Thyroid gland (tissue), 4 donors: ENCODE measurements at regions not wholly inside any gene's neighbourhood (a gene's known extent, or its start where the extent isn't known, plus 50 kb on each side); places are given as distances from the start of the nearest gene placed in this dataset.

Experiments
- DNase-seq, 2 donors: peaks; one replicate each; pipeline ENCODE4 v3.0.0-alpha.2; 2019
- H3K27ac ChIP-seq, 3 donors: fragments of 200-600 bp; sonication (generic); 1 replicate in 2 of 3; 2 replicates in 1 of 3; pipeline ENCODE4 v1.5.1; 2016 to 2019; ENCODE audit warnings: mild to moderate bottlenecking in 1 of 3, moderate library complexity in 1 of 3
- H3K27me3 ChIP-seq: fragments of 200-600 bp; sonication (generic); one replicate; pipeline ENCODE4 v1.5.1; 2019
- H3K36me3 ChIP-seq, 2 donors: fragments of 200-600 bp; sonication (generic); one replicate each; pipeline ENCODE4 v1.5.1; 2016 to 2019
- H3K4me1 ChIP-seq, 2 donors: fragments of 200-600 bp; sonication (generic); one replicate each; pipeline ENCODE4 v1.5.1; 2017 to 2019
- H3K4me3 ChIP-seq, 3 donors: fragments of 200-600 bp; sonication (generic); replicated peaks in 1 of 3; 1 replicate in 2 of 3; 2 replicates in 1 of 3; pipeline ENCODE4 v1.5.1; 2016; ENCODE audit warnings: mild to moderate bottlenecking in 1 of 3
- H3K9me3 ChIP-seq: fragments of 200-600 bp; sonication (generic); one replicate; pipeline ENCODE4 v1.5.1; 2017
- CTCF ChIP-seq, 6 experiments: fragments of 200-600 bp in 3 of 6; fragments of 450-650 bp in 3 of 6; sonication (generic) in 3 of 6; IDR thresholded peaks; one replicate each; pipeline ENCODE4 v1.5.1; 2016 to 2019; ENCODE audit warnings: antibody characterized with exemption in 6 of 6, mild to moderate bottlenecking in 2 of 6, inconsistent platforms in 1 of 6, moderate library complexity in 1 of 6
- POLR2A ChIP-seq, 2 donors: fragments of 450-650 bp; IDR thresholded peaks; one replicate each; pipeline ENCODE4 v1.6.1; 2017; ENCODE audit warnings: antibody characterized with exemption in 2 of 2, mild to moderate bottlenecking in 2 of 2, moderate library complexity in 1 of 2
- WGBS, 2 donors: methylation state at CpG; one replicate each; pipeline ENCODE4 v1.1.5; 2017; 5-methylcytosine and 5-hydroxymethylcytosine counted together
- intact Hi-C: fragments of 100-400 bp; cut with DNase I; formaldehyde crosslinking; loops from one replicate; pipeline ENCODE4 v1.15.1; 2023

DNA sequence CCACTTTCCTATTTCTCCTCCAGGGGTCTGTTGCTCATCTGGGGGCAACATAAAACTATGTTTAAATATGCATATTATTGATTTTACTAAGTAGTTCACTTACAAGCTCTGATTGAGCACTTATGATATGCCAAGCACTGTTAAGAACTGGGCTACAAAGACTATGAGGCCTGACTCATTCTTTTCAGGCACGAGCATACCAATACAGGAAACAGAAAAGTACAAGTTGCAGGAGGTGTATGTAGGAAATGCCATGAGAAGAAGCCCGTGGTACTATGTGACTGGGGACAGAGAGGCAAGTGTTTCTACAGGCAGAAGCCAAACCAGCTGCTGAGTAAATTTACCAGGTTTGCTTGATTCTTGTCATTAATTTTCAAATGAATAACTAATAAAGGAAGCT lies 120.4 kb upstream of the PTGFR start:
- DNase-seq, result no peak
- WGBS, 2 donors, result 43 to 46% methylated on average over 2 of the region's 2 CpGs
- no peak overlapping the region for H3K27ac ChIP-seq

DNA sequence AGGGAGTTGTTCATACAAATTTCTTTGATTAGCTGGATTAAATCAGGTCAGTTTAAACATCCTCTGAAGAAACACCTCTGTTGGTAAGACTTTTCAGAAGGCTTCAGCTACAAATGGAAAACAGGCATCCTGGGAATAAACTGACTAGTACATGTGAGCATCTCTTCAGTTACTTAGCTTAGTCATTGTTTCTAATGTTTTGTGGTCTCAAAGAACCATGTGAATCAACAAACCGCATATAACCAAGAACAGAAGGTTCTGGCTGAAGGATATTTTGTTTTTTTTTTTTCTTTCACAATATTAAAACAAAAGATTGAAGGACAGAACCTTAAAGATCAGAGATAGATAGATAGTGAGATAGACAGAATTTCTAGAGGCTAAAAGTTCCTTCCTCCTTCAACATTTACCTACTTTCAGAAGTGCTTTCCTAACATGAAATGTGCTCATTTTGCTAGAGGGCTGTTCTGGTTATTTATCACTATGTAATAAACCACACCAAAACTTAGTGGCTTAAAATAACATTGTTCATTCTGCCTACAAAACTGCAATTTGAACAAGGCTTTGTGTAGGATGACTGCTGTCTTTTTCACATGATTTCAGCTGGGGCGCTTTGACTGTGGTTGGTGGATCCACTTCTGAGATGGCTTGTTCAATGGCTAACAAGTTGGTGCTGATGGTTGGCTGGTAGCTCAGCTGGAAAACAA lies 119.8 kb upstream of the PTGFR start:
- Histone ChIP-seq H3K9me3 (no peaks in the 10 kb centered on the region), H3K4me3 (no peak overlapping the region), H3K27me3 (no peaks in the 10 kb centered on the region), H3K4me1 (no peaks in the 10 kb centered on the region), H3K27ac (no peak overlapping the region), H3K36me3 (no peaks in the 10 kb centered on the region)
- DNase-seq, result no peak
- WGBS, 2 donors, result 69 to 83% methylated on average over 2 of the region's 2 CpGs
- TF ChIP-seq POLR2A (IDR thresholded peaks at IDR 0.05) (no peak), CTCF (IDR thresholded peaks at IDR 0.05) (no peak)
- intact Hi-C loops, result no loop called here

More for the DNA sequence above, 120.4 kb upstream of the PTGFR start:
- H3K4me1 ChIP-seq, result no peaks in the 10 kb centered on the region
- no peak for TF ChIP-seq POLR2A (IDR thresholded peaks at IDR 0.05)
- TF ChIP-seq CTCF (IDR thresholded peaks at IDR 0.05), result no peak
- H3K27me3 ChIP-seq, result no peaks in the 10 kb centered on the region
- intact Hi-C loops, result no loop called here
- no peak overlapping the region for H3K4me3 ChIP-seq
- no peaks in the 10 kb centered on the region for H3K36me3 ChIP-seq
- H3K9me3 ChIP-seq, result no peaks in the 10 kb centered on the region

DNA sequence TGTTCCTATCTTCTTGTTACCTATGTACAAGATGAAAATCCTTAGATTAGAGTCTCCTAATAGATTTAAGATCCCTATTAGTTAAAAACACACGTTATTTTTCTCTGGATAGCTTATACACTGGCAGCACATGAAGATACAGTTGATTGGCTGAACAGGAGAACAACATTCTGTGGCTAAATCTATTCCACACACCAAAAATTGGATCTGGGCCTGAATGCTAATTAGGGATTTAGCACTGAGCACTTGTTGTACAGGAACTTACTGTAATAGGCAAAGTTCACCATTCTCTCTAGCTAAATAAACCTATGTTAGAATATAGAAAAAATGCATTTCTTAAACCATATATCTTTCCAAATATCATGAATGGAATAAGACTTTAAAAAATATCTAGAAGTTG lies 117.1 kb upstream of the PTGFR start:
- H3K4me3 ChIP-seq, result no peak overlapping the region
- H3K27me3 ChIP-seq, result no peaks in the 10 kb centered on the region
- TF ChIP-seq CTCF (IDR thresholded peaks at IDR 0.05) (no peak), POLR2A (IDR thresholded peaks at IDR 0.05) (no peak)
- H3K27ac ChIP-seq, result no peak overlapping the region
- intact Hi-C loops, result no loop called here
- DNase-seq, result no peak
- no peaks in the 10 kb centered on the region for H3K4me1 ChIP-seq
- no peaks in the 10 kb centered on the region for H3K9me3 ChIP-seq
- H3K36me3 ChIP-seq, result no peaks in the 10 kb centered on the region
- WGBS, 2 donors, result 61 to 67% methylated on average over 1 of the region's 1 CpG

GRCh38 chr1:78375996-78376395 lies 114.8 kb upstream of the PTGFR start:
- Histone ChIP-seq H3K4me1 (no peaks in the 10 kb centered on the region), H3K9me3 (no peaks in the 10 kb centered on the region), H3K27me3 (no peaks in the 10 kb centered on the region), H3K27ac (no peak overlapping the region), H3K4me3 (no peak overlapping the region), H3K36me3 (no peaks in the 10 kb centered on the region)
- no peak for DNase-seq
- no peak for TF ChIP-seq POLR2A (IDR thresholded peaks at IDR 0.05)
- no peak for TF ChIP-seq CTCF (IDR thresholded peaks at IDR 0.05)
- intact Hi-C loops, result no loop called here
- 75 to 79% methylated on average over 3 of the region's 3 CpGs for WGBS, 2 donors

DNA sequence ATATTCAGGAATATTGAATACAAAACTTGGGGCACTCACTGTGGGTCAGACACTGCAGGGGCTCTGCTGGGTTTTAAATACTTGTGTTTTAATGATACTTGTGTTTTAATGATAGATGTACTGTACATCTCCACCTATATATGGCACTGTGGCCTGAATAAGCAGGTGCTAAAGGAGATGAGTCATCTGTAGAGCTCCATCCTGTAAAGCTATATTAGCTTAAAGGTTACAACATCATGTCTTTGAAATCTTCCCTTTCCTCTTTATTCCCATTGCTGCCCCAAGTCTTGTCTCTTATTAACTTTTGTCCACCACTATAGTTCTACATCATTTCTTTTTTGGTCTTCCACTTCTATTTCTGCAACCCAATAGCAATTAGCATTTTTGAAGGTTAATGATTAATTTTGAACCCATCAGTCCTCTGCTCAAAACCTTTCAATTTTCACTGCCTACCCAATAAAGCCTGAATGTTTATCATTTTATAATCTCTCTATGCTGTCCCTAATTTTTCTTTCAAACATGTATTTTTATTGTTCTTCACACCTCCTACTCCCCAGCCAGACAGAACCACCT lies 113.3 kb upstream of the PTGFR start:
- Histone ChIP-seq H3K4me3 (no peak overlapping the region), H3K9me3 (no peaks in the 10 kb centered on the region), H3K27me3 (no peaks in the 10 kb centered on the region), H3K36me3 (no peaks in the 10 kb centered on the region), H3K27ac (no peak overlapping the region), H3K4me1 (no peaks in the 10 kb centered on the region)
- intact Hi-C loops, result no loop called here
- no peak for TF ChIP-seq POLR2A (IDR thresholded peaks at IDR 0.05)
- TF ChIP-seq CTCF (IDR thresholded peaks at IDR 0.05), result no peak
- no peak for DNase-seq
